Smooth muscle cell of the brain vasculature (primary cell): ENCODE measurements at regions not wholly inside any gene's neighbourhood (a gene's known extent, or its start where the extent isn't known, plus 50 kb on each side); places are given as distances from the start of the nearest gene placed in this dataset.
A peak's percentile ranks its signal among the peaks of the same experiment; 100 is the strongest.
"Not testable (repeated sequence)": the region's sequence is repeated elsewhere in the genome, so short reads cannot be mapped to it uniquely, and the experiment has no call there.

ENCODE experiments used
- DNase-seq: peaks from one replicate; pipeline ENCODE4 v3.0.0-alpha.2; 2012; ENCODE audit warnings: low read depth, low spot score

DNA sequence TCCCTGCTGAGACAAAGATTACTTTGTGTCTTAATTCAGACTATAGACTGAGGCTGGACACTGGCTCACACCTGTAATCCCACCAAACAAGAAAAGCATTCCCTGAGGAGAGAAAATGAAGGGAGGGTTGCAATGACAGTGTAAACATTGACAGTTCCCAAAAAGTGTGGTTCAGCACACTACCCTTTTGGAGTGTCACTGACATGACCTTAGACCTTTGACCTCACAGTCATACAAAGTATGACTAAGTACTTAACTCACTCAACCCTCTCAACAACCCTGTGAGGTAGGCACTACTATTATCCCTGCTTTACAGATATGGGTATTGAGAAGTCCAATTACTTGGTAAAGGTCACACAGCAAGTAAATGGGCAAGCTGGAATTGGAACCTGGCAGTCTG is 341.7 kb downstream of the LRRC3B start:
- DNase-seq, result no peak

DNA sequence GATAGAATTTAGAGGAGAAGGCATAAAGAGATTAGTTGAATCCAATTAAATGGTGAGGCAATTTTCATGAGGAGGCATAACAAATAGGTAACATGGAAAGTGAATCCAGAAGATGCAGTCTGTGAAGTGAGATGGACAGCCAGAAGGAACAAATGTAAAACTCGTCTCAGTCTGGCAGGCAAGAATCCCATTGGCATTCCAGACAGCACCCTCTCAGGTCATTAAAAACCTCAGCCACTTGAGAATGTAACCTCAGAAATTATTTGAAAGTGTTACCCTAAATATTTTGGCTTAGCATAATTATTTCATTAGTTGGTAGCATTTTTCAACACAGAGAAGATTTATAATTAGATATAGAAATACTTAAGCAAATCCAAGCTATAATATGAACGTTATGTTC is 342.3 kb downstream of the LRRC3B start:
- no peak for DNase-seq

DNA sequence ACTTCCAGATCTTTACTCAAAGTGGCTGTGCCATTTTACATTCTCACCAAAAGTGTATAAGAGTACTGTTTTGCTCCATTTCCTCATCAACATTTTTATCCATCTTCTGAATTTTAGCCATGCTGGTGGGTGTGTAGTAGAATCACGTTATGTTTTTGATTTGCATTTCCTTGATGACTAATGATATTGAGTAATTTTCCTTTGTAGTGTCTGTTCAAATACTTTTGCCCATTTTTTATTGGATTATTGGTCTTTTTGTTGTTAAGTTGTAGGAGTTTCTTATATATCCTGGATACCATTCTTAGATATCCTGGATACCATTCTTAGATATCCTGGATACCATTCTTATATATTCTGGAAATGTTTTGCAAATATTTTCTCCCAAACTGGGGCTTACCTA is 344.9 kb downstream of the LRRC3B start:
- no peak for DNase-seq

DNA sequence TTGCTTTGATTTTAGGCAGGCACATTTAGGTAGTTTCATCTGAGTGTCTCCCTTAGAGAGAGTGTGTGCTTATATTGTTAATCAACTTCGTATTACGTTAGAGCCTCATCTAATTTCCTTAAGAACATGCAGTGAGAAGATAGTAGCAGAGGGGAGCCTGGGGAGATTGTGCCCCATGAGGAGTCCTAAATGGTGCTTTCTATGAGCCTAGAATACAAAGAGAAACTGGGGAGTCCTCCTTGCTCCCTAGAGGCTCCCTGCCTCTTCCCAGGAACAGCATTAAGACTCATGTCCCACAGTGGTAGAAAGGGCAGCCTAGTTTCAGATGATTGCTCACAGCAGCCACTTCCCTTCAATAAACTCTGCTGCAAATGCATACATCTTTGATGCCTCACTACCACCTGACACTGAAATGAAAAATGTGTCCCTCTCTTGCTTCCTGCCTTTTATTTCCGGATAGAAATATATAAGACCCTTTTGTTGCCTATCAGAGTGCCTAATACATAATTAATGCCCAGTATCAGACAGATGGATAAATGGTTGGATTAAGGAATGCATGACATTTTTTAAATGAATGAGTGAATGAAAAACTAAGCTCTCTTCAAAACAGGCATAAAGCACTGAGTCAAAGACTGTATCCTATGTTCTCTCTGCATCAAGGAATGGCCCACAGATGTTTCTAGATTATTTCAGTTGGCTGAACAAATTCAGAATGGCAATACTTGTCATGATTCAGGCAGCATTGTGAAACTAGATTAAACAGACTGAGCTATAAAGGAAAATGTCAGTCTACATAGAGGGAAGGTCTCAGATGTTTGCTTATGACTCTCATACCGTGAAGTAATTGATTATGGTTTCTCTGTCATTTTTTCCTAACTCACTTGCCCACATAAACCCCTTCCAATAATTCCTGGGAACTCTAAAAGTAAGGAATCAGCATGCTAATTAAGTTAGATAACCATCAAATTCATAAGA is 362.1 kb downstream of the LRRC3B start:
- DNase-seq, result no peak

DNA sequence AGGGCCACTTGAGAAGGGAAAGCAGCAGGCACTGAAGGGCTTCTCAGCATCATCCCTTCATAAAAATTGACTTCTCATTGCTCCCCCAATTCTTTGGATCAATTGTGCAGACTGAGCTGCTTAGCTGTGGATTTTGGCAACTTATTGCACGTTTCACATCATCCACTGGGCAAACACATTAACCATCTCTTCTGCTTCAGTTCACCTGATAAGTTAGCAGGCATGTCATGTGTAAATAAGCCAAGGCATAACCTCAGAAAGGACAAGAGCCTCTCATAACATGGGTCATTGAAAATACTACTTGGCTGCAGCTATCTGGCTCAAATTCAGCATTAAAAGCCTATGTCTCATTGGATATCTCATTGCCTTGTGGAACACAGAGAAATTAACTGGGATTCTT is 366.5 kb downstream of the LRRC3B start:
- no peak for DNase-seq

DNA sequence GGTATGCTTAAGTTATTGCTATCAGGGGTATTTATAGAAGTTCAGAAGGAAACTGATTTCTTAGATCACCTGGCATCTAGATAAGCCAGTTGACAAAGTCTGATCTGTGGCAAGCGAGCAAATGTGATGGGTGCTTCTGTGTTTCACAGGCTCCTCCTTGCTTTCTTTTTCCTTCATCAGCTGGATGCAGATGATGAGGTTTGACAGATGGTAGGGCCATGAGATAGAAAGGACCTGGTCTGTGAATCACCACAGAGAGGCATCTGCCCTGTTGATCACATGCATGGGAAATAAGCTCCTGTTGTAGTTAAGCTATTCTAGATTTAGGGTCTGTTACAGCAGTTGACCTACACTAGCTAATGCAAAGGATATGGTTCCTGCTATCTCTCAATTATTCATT is 372.0 kb downstream of the NEK10 start:
- DNase-seq, result no peak

DNA sequence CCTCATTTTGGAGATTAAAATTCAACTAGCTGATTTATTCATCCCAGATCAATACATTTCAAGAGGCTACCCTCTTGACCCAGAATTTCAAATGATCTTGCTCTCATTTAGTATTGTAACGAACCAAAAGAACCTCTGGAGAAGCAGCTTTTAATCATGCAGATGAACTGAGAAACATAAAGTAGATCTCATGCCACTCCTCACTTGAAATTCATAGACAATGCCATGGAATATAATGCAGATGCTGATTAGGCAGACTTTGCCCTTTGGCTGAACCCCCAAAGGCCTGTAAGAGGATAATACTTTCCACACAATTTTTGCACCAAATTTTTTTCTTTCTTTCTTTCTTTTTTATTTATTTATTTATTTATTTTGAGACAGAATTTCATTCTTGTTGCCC is 358.3 kb downstream of the NEK10 start:
- no peak for DNase-seq

DNA sequence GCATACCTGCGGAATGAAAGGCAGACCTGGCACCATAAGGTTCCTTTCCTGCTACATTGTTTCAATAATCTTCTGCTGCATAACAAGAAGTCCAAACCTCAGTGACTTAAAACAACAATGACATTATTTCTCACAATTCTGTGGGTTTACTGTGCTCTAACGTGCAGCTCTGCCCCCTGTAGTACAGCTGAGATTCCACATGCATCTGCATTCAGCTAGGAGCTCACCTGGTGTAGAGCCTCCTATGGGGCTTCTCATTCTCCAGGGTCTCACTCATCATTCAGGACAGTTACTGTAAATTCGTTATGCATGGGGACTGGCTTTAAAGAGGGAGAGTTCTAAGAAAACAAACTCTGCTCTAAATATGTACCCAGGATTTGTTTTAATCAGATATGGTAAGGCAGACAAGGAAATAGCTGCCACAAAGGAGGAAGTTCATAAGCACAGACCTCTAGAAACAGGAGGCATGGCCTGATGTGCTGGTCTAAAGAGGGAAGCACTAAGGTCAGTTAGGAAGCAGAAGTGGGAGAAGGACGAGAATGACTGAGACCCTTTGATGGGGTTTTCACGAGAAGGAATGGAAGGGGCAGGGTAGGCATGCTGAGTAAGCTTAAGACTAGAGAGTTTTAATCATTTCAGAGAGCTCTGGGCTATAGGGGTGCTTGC is 347.0 kb downstream of the NEK10 start:
- no peak for DNase-seq

DNA sequence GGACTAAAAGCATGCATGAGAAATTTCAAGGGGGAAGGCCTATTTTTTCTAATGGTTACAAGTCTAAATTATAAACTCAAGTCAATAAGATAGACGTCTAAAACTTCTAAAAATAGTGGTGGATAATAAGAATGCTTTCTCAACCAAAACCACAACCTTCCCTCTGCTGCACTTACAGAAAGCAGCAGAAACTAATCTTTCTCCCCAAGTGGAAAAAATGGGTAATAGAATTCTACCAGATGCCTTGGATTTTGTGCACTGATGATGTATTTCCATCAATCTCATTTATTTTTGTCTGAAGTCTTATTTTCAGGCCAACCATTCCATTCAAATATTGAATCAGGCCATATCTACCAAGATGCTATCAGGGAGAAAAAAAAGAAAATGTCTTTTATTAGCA is 344.7 kb downstream of the NEK10 start:
- DNase-seq, result no peak

DNA sequence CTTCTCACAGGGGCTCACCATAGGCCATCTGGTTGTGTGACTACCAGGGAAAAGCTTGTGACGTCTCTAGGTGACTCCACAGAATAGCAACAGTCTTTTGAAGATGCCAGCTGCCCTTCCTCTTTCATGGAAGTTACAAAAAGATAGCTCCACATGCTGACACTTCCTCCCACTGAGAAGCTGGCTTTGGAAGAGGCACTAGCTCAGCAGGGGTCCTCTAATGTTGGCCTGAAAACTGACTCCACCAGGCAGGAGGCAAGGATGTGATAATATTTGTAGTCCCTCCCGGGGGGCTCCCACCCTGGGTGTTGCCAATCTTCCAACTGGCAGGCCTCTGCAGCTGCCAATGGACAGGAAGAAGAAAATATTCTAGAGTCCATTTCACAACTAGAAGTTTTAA is 343.5 kb downstream of the NEK10 start:
- peak; percentile 36 for DNase-seq

DNA sequence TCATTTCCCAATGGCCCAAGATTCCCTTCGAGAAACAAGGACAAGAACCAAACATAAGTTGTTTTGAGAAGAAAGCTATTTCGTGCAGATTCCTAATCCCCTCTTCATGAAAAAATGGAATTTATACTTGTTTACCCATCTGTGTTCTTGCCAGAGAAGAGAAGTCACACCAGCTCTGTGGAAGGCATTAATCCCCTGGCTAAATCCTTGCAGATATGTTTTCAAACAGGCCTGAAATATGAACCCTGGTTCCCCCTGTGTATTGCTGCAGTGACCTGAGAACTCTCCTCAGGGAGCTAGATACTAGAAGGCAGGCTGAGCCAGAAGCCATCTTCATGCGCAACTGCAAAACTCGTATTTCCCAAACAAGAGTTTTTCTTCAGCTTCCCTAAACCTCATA is 337.7 kb downstream of the NEK10 start:
- DNase-seq, result no peak

DNA sequence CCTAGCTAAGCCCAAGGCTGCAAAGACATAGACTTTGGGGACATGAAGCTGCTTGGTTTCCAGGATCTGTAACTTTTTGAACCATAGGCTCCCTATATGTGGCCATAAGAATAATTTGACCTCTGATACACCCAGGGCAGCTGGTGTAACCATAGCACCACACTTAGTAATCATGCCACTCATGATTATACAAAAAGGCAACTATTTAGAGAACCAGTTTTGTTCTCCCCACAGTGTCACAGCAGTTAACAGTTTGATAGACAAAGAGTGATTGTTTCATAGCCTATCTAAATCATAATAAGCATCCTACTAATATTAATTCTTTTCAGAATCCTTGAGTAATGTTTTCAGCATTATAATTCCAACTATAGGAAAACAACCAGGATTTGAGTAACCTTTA is 334.9 kb downstream of the NEK10 start:
- DNase-seq, result no peak

DNA sequence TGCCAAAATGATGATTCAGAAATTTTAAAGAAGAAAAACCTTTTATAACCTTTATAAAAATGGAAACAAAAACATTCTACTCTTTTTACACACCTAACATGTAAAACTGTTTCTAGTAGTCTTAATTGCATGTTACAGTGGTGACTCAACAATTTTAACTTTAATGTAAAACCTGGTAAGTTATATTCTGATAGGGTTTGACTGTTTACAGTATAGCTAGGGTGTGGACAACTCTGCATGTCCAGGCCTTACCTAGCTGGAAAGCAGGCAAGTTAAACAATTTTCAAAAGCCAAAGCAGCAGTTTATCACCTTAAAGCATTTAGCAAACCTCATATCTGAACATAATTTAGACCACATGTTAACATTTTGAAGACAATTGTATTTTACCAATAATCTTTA is 328.5 kb downstream of the NEK10 start:
- no peak for DNase-seq

DNA sequence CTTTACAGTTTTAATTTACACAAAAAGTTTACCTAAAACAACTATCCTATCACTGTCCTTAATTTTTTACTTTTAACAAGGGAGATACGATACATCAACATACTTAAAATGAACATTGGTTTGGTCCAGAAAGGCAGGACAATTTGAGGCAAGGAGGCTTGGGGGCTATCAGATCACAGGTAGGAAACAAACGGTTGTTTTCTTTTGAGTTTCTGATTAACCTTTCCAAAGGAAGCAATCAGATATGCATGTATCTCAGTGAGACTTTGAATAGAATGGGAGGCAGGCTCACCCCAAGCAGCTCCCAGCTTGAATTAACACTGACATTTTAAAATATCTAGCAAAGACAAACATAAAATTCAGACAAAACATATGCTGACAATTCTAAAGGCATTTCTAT is 326.6 kb downstream of the NEK10 start:
- not testable (repeated sequence) for DNase-seq

DNA sequence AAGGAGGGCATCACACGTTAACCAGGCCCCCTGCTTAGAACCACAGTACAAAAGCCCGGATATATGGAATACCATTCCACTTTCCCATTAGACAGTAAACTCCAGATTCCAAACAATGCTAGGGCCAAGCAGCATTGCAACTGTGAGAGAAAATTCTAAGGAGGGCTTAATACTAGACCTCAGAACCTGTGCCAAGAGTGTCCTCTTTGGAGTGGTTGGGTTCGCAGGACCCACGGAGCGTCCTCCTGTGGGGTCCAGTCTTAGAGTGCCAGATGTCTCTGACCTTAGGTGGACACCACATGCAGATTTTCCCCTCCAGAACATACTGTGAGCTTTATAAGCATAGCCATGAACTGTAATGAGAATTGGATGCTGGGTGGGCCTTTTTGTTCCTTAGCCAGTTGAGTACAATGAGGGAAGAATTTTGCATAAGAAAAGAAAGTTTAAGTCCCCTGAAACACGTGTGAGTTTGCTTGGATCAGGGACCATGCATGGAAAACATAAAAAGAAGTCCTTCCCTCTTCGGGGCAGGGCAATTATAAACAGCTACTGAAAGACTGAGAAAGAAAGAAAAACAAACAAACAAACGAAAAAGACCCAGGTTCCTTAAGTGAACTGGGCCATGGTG is 325.7 kb downstream of the NEK10 start:
- DNase-seq, result no peak

DNA sequence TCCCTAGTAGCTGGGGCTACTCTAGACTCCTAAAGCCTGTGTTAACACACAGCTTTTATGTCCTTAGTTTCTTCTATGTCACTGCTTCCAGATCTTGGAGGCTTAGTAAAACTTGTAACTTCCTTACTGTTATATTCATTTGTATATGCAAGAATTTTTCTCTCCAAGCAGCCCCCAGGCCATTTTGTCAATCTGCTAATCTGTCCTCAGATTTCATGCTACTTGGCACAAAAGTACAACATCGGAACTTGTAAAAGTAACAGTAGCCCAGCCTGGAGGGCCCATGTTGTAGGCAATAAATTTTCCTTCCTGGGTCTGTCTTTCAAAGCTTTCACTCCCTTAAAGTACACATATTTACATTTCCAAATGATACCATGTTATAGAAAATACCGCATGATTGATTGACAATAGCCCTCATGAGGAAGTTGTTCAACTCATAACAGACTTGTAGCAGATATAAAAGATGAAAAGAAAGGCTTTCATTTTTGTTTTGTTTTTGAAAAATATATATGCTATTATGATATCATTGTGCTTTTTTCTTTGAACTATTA is 324.2 kb downstream of the NEK10 start:
- DNase-seq, result no peak

DNA sequence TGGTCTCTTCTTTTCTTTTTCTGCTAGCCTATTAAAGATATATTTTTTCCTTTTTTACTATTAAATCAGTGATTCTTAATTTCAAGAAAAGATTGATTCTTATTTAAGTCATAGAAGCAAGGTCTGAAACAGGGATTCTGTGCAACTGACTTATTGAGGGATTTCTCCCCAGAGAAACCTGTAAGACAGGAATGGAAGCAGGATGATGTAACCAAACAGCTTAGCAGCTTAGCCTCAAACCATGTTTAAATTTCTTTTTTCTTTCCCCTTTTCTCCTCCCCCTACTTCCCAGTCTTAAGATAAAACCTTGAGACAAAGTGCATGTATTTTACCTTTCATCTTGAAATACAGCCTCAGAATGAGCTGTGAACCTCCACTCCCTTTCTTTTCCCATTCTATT is 322.8 kb downstream of the NEK10 start:
- no peak for DNase-seq

DNA sequence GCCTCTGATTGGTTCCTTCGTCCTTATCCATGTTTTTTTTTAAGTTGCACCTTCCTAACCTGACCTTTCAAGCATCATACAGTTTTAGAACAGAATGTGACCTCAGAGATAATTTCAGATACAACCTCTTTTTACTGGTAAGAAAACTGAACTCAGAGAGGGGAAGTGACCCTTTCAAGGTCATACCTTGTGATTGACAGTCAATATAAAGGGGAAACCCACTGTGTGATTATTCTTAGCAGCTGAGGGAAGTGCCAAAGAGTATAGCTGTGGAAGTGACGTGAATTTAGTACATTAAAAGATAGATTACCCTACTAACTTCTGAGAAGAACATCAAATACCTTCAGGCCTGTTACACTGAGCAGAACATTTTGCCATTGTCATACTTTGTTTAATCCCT is 319.4 kb downstream of the NEK10 start:
- no peak for DNase-seq

DNA sequence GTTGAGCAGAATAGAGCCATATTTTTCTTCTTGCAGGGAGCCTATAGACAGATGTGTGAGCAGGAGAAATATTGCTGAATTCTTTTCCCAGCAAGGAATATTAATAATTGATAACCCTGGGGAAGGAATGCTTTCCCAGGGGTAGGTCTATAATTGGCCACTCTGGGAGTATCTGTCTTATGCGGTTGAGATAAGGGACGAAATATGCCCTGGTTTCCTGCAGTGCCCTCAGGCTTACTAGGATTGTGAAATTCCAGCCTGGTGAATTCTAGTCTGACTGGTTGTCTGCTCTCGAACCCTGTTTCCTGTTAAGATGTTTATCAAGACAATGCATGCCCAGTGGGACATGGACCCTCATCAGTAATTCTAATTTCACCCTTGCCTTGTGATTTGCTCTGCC is 317.7 kb downstream of the NEK10 start:
- not testable (repeated sequence) for DNase-seq

DNA sequence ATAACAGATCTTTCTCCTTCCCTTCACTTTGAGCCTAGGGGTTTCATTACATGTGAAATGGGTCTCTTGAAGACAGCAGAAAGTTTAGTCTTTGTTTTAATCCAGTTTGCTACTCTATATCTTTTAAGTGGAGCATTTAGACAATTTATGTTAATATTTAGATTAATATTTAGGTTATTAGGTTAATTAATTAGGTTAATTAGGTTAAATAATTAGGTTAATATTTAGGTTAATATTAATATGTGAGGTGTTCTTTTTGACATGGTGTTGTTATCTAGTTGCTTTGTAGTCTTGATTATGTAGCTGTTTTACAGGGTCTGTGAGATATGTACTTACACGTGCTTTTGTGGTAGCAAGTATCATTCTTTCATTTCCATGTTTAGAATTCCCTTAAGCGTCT is 312.9 kb downstream of the NEK10 start:
- no peak for DNase-seq

DNA sequence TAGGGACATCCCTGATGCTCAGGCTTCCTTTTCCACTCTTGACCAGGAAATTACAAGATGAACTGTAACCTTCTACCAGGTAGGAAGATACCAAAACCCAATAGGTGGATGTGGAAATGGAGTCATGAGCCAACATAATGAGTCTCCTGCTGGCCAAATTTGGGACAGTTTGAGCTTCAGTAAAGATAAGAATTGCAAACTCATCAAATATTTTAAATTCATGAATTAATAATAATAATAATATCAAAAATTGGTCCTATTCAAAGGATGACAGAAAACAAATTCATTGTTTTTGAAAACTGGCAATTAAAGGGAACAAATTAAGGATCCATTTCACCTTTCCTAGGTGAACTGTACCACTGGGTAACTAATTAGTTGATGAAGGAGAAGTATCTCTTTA is 309.7 kb downstream of the NEK10 start:
- no peak for DNase-seq
